GM12878 (cell line): ENCODE measurements at regions not wholly inside any gene's neighbourhood (a gene's known extent, or its start where the extent isn't known, plus 50 kb on each side); places are given as distances from the start of the nearest gene placed in this dataset.

Source experiments
- ATAC-seq: fragments of 200-7000 bp; cut with Tn5 transposase; 3 replicates; pipeline ENCODE4 v1.9.1; 2020; ENCODE audit warnings: mild to moderate bottlenecking, moderate library complexity
- BruUV-seq: library from RNA; stranded (reverse); fragments of 400-500 nt; replicated peaks from 2 replicates; lab custom pipeline; 2021; lab: Mats Ljungman, UMichigan
- CTCF ChIA-PET: fragments of 300-600 bp; sonication (Branson Sonifier 250); formaldehyde crosslinking; extraction: SDS; loops from one replicate; lab custom pipeline; 2021; ENCODE audit warnings: inconsistent platforms; lab: Yijun Ruan, JAX
- POLR2A ChIA-PET: fragments of 350-600 bp; formaldehyde crosslinking; extraction: SDS; loops from one replicate; lab custom pipeline; 2021; ENCODE audit warnings: inconsistent platforms; lab: Charles Lee
- RAD21 ChIA-PET: fragments of 300-600 bp; sonication (Branson Sonifier 250); formaldehyde crosslinking; loops from one replicate; lab custom pipeline; 2023; ENCODE audit warnings: antibody characterized with exemption; ENCODE audit not compliant: unreplicated experiment; lab: Charles Lee
- SMC1A ChIA-PET: fragments of 300-600 bp; sonication (Branson Sonifier 250); formaldehyde crosslinking; loops from one replicate; lab custom pipeline; 2023; ENCODE audit not compliant: unreplicated experiment, uncharacterized antibody; lab: Charles Lee
- DNase-seq: peaks from one replicate; pipeline ENCODE4 v3.0.0-alpha.2; 2011; ENCODE audit warnings: low read depth, low spot score
- FAIRE-seq: peaks from 3 replicates; lab custom pipeline; 2011; peaks lifted over from hg19 to GRCh38; lab: Jason Lieb, UNC
- H2AFZ ChIP-seq: 2 replicates; pipeline ENCODE4 v1.6.0; 2011; ENCODE audit warnings: low read depth, low read length, control low read depth; ENCODE audit not compliant: control insufficient read depth
- H3K27ac ChIP-seq: 2 replicates; pipeline ENCODE4 v1.5.1; 2011; ENCODE audit warnings: control low read depth; ENCODE audit not compliant: control insufficient read depth, insufficient read depth
- H3K27me3 ChIP-seq, 2 experiments: replicated peaks in 1 of 2; 2 replicates each; pipeline versions ENCODE4 v1.6.0 to v1.6.1; 2011; ENCODE audit warnings: low read length in 1 of 2; ENCODE audit not compliant: control insufficient read depth in 2 of 2, insufficient read depth in 2 of 2
- H3K36me3 ChIP-seq, 2 experiments: 2 replicates each; pipeline ENCODE4 v1.5.1; 2011; ENCODE audit warnings: low read length in 1 of 2; ENCODE audit not compliant: control insufficient read depth in 2 of 2, insufficient read depth in 2 of 2
- H3K4me1 ChIP-seq: 2 replicates; pipeline ENCODE4 v1.6.1; 2011; ENCODE audit warnings: mild to moderate bottlenecking, low read length, moderate library complexity, mixed read lengths; ENCODE audit not compliant: control insufficient read depth, insufficient read depth
- H3K4me2 ChIP-seq: 2 replicates; pipeline ENCODE4 v1.6.0; 2011; ENCODE audit warnings: control low read depth; ENCODE audit not compliant: control insufficient read depth, insufficient read depth
- H3K4me3 ChIP-seq: fragments of 200-600 bp; sonication (generic); 2 replicates; pipeline ENCODE4 v1.5.1; 2016
- H3K79me2 ChIP-seq: 2 replicates; pipeline ENCODE4 v1.6.0; 2011; ENCODE audit warnings: low read length; ENCODE audit not compliant: control insufficient read depth, insufficient read depth
- H3K9ac ChIP-seq: 2 replicates; pipeline ENCODE4 v1.8.0; 2011; ENCODE audit warnings: low read length, control low read depth, mixed read lengths; ENCODE audit not compliant: control insufficient read depth, insufficient read depth
- H3K9me3 ChIP-seq: replicated peaks from 3 replicates; pipeline ENCODE4 v1.5.1; 2011; ENCODE audit warnings: mild to moderate bottlenecking, low read length; ENCODE audit not compliant: control insufficient read depth, insufficient read depth
- H4K20me1 ChIP-seq: 2 replicates; pipeline ENCODE4 v1.6.0; 2011; ENCODE audit not compliant: control insufficient read depth, insufficient read depth
- FOS ChIP-seq: IDR thresholded peaks from 3 replicates; pipeline ENCODE4 v1.6.1; 2011; ENCODE audit warnings: borderline replicate concordance; ENCODE audit not compliant: insufficient read length; ENCODE audit errors: extremely low read depth
- NFXL1 ChIP-seq: fragments of 450-650 bp; IDR thresholded peaks from 2 replicates; pipeline ENCODE4 v1.6.1; 2017; ENCODE audit warnings: antibody characterized with exemption, mild to moderate bottlenecking, borderline replicate concordance
- RB1 ChIP-seq: fragments of 450-650 bp; formaldehyde crosslinking; IDR thresholded peaks from 2 replicates; pipeline ENCODE4 v1.6.1; 2017; ENCODE audit warnings: mild to moderate bottlenecking, borderline replicate concordance
- WRNIP1 ChIP-seq: IDR thresholded peaks from 2 replicates; pipeline ENCODE4 v1.6.1; 2011; ENCODE audit warnings: low read depth, low read length, improper control_type of control experiment, borderline replicate concordance
- ZNF207 ChIP-seq: fragments of 450-650 bp; IDR thresholded peaks from 2 replicates; pipeline ENCODE4 v1.6.1; 2014; ENCODE audit warnings: antibody characterized with exemption, mild to moderate bottlenecking, borderline replicate concordance
- WGBS: methylation state at CpG from one replicate; pipeline ENCODE4 v1.1.6; 2016; ENCODE audit warnings: low lambda C conversion rate; ENCODE audit not compliant: insufficient replicate concordance, insufficient coverage; ENCODE audit errors: missing lambda C conversion rate; 5-methylcytosine and 5-hydroxymethylcytosine counted together
- in situ Hi-C: fragments of 300-500 bp; cut with MboI; formaldehyde crosslinking; loops from 9 replicates; pipeline ENCODE4 v1.14.3; 2018; ENCODE audit warnings: mixed read lengths
- intact Hi-C: fragments of 100-400 bp; cut with micrococcal nuclease; formaldehyde crosslinking; loops from one replicate; pipeline ENCODE4 v1.14.2; 2022; ENCODE audit not compliant: unreplicated experiment
- TF ChIP-seq, protein P1 (sequence below): fragments of 450-650 bp; IDR thresholded peaks from 2 replicates; pipeline ENCODE4 v1.6.1; 2014; ENCODE audit warnings: mild to moderate bottlenecking
- TF ChIP-seq, protein P2 (sequence below): fragments of 450-650 bp; IDR thresholded peaks from 2 replicates; pipeline ENCODE4 v1.6.1; 2017; ENCODE audit warnings: mild to moderate bottlenecking
- TF ChIP-seq, protein P3 (sequence below): IDR thresholded peaks from 2 replicates; pipeline ENCODE4 v1.6.1; 2012; ENCODE audit warnings: low read depth, low read length, improper control_type of control experiment

DNA sequence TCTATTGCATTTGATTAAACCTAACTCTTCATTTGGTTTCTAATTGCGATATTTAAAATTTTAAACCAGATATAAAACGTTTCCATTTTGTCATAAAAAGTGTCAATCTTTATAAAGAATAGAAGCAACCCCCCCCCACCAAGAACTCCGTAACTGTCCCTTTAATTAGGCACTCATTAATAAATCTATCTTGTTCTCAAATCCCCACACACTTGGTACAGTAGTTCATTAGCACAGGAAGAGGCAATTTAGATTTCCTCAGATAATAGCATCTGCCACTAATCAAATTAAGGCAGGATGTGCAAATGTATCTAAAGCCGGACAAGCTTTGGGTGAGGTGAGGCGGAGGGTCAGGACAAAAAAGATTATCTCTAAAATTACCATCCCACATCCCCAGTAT lies 1143.3 kb upstream of the AUTS2 start:
- H4K20me1 ChIP-seq, result no peaks in the 10 kb centered on the region
- intact Hi-C loops (no loop called here), in situ Hi-C loops (no loop called here)
- no peak overlapping the region for H3K27ac ChIP-seq
- no peak overlapping the region for H3K4me2 ChIP-seq
- H3K79me2 ChIP-seq, result no peaks in the 10 kb centered on the region
- no peaks in the 10 kb centered on the region for H3K27me3 ChIP-seq
- ChIA-PET POLR2A (no interaction called here), SMC1A (no interaction called here), RAD21 (no interaction called here), CTCF (no interaction called here)
- no peaks in the 10 kb centered on the region for H3K36me3 ChIP-seq
- no peak overlapping the region for H3K4me3 ChIP-seq
- FAIRE-seq, result no peak
- no peak for ATAC-seq
- TF ChIP-seq ZNF207 (no peak), FOS (no peak), RB1 (no peak), NFXL1 (no peak), WRNIP1 (no peak)
- TF ChIP-seq, protein P1, sequence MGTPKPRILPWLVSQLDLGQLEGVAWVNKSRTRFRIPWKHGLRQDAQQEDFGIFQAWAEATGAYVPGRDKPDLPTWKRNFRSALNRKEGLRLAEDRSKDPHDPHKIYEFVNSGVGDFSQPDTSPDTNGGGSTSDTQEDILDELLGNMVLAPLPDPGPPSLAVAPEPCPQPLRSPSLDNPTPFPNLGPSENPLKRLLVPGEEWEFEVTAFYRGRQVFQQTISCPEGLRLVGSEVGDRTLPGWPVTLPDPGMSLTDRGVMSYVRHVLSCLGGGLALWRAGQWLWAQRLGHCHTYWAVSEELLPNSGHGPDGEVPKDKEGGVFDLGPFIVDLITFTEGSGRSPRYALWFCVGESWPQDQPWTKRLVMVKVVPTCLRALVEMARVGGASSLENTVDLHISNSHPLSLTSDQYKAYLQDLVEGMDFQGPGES, result no peak
- TF ChIP-seq, protein P2, sequence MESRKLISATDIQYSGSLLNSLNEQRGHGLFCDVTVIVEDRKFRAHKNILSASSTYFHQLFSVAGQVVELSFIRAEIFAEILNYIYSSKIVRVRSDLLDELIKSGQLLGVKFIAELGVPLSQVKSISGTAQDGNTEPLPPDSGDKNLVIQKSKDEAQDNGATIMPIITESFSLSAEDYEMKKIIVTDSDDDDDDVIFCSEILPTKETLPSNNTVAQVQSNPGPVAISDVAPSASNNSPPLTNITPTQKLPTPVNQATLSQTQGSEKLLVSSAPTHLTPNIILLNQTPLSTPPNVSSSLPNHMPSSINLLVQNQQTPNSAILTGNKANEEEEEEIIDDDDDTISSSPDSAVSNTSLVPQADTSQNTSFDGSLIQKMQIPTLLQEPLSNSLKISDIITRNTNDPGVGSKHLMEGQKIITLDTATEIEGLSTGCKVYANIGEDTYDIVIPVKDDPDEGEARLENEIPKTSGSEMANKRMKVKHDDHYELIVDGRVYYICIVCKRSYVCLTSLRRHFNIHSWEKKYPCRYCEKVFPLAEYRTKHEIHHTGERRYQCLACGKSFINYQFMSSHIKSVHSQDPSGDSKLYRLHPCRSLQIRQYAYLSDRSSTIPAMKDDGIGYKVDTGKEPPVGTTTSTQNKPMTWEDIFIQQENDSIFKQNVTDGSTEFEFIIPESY, result no peak
- TF ChIP-seq, protein P3, sequence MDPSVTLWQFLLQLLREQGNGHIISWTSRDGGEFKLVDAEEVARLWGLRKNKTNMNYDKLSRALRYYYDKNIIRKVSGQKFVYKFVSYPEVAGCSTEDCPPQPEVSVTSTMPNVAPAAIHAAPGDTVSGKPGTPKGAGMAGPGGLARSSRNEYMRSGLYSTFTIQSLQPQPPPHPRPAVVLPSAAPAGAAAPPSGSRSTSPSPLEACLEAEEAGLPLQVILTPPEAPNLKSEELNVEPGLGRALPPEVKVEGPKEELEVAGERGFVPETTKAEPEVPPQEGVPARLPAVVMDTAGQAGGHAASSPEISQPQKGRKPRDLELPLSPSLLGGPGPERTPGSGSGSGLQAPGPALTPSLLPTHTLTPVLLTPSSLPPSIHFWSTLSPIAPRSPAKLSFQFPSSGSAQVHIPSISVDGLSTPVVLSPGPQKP, result no peak
- no peaks in the 10 kb centered on the region for H3K4me1 ChIP-seq
- BruUV-seq, result no TSS peak
- no peak overlapping the region for H3K9ac ChIP-seq
- no peak overlapping the region for H2AFZ ChIP-seq
- no peak for DNase-seq
- WGBS, result 45% methylated on average over 5 of the region's 5 CpGs
- no peaks in the 10 kb centered on the region; the same call in 2 of the 3 replicates for H3K9me3 ChIP-seq
